AG04450 (cell line): ENCODE measurements at regions not wholly inside any gene's neighbourhood (a gene's known extent, or its start where the extent isn't known, plus 50 kb on each side); places are given as distances from the start of the nearest gene placed in this dataset.

Experiments
- CTCF ChIA-PET: fragments of 300-600, 350-600 bp; formaldehyde crosslinking; extraction: SDS; loops from one replicate; lab custom pipeline; 2022; ENCODE audit warnings: antibody characterized with exemption, inconsistent platforms; lab: Charles Lee
- POLR2A ChIA-PET: fragments of 350-600 bp; formaldehyde crosslinking; extraction: SDS; loops from one replicate; lab custom pipeline; 2021; ENCODE audit warnings: antibody characterized with exemption, inconsistent platforms; lab: Yijun Ruan, JAX
- DNase-seq: peaks from one replicate; pipeline ENCODE4 v3.0.0-alpha.2; 2011; ENCODE audit warnings: low read depth, low spot score
- H3K27ac ChIP-seq: one replicate; pipeline ENCODE4 v1.5.1; 2012; ENCODE audit warnings: low read depth, low read length, control low read depth
- H3K27me3 ChIP-seq: one replicate; pipeline ENCODE4 v1.6.0; 2012; ENCODE audit warnings: low read length; ENCODE audit not compliant: control insufficient read depth, insufficient read depth
- H3K4me3 ChIP-seq: 2 replicates; pipeline ENCODE4 v1.5.1; 2011; ENCODE audit warnings: mild to moderate bottlenecking, low read depth, low read length, control low read depth
- H3K9me3 ChIP-seq: 2 replicates; pipeline ENCODE4 v1.5.1; 2012; ENCODE audit warnings: low read length; ENCODE audit not compliant: control insufficient read depth, insufficient read depth
- CTCF ChIP-seq: IDR thresholded peaks from 2 replicates; pipeline ENCODE4 v1.5.1; 2011; ENCODE audit warnings: low read depth, low read length, control low read depth, inconsistent platforms

GRCh38 chr3:40996382-40996781 lies 202.9 kb upstream of the CTNNB1 start:
- ChIA-PET CTCF (no interaction called here), POLR2A (no interaction called here)
- no peak for TF ChIP-seq CTCF
- H3K4me3 ChIP-seq, result no peak overlapping the region
- peaks cover 6% of the 10 kb centered on the region for H3K27me3 ChIP-seq
- H3K9me3 ChIP-seq, result no peaks in the 10 kb centered on the region
- no peak overlapping the region for H3K27ac ChIP-seq
- DNase-seq, result no peak

GRCh38 chr3:40996827-40997710 lies 202.2 kb upstream of the CTNNB1 start:
- no peak overlapping the region for H3K4me3 ChIP-seq
- H3K9me3 ChIP-seq, result no peaks in the 10 kb centered on the region
- H3K27ac ChIP-seq, result no peak overlapping the region
- TF ChIP-seq CTCF, result no peak
- peaks cover 6% of the 10 kb centered on the region for H3K27me3 ChIP-seq
- no peak for DNase-seq
- POLR2A ChIA-PET, result no interaction called here
- CTCF ChIA-PET, result interaction anchor here (0.7 kb wide), 1 partner anchor 143 kb away, joined by 3 read pairs; no protein-coding TSS in a partner anchor

- POLR2A ChIA-PET, result no interaction called here
- CTCF ChIA-PET, result interaction anchor here (0.7 kb wide), 1 partner anchor 144 kb away, joined by 3 read pairs; no protein-coding TSS in a partner anchor
- Histone ChIP-seq H3K27me3 (peaks cover 6% of the 10 kb centered on the region), H3K27ac (no peak overlapping the region), H3K4me3 (no peak overlapping the region), H3K9me3 (no peaks in the 10 kb centered on the region)
- TF ChIP-seq CTCF, result no peak
- DNase-seq, result no peak
Observed at GRCh38 chr3:40997711-40998519, 201.4 kb upstream of the CTNNB1 start.

GRCh38 chr3:40999682-41000081 lies 199.6 kb upstream of the CTNNB1 start:
- Histone ChIP-seq H3K27ac (no peak overlapping the region), H3K9me3 (no peaks in the 10 kb centered on the region), H3K4me3 (no peak overlapping the region), H3K27me3 (peaks cover 6% of the 10 kb centered on the region)
- ChIA-PET POLR2A (no interaction called here), CTCF (no interaction called here)
- DNase-seq, result no peak
- TF ChIP-seq CTCF, result no peak
